GM18511 (cell line): ENCODE measurements at regions not wholly inside any gene's neighbourhood (a gene's known extent, or its start where the extent isn't known, plus 50 kb on each side); places are given as distances from the start of the nearest gene placed in this dataset.

Experiments used
- ATAC-seq: cut with Tn5 transposase; IDR thresholded peaks from one replicate; pipeline ENCODE4 v1.9.1; 2021; ENCODE audit warnings: mild to moderate bottlenecking, moderate library complexity; ENCODE audit not compliant: unreplicated experiment

DNA sequence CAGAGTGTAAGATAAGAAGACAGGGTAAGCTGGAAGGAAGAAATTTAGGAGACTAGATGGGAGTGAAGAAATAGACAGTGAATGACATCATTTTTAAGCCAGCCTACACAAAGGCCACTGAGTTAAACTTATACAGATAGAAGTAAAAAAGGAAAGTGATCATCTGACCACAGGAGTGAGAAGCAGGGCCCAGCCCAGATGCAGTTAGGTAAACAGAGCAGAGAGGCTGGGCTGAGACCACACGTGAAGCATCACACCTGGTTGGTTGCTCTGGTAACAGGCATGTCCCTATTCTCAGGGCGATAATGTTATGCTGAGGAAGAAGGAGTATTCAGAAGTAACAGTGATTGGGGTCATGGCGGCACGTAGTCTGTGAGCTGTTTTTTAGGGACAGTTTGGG is 1079.4 kb downstream of the AACS start:
- no peak for ATAC-seq

DNA sequence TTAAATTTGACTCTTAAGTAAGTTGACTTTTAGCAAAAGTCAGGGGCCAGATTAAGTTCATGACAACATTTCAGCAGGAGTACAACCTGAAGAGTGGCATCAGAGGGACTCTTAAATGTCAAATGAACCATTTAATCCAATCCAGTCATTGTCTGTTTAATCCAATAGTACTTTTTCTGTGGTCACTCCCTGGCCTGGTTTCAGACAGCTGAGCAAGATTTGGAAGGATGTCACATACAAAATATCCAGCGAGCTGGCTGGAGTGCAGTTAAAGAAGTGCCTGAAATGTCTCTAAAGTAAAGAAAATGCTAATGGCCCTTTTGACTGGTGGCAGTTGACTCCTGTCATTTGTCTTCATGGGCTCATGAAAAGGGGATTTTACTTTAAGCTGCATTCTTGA is 1082.1 kb downstream of the AACS start:
- no peak for ATAC-seq

DNA sequence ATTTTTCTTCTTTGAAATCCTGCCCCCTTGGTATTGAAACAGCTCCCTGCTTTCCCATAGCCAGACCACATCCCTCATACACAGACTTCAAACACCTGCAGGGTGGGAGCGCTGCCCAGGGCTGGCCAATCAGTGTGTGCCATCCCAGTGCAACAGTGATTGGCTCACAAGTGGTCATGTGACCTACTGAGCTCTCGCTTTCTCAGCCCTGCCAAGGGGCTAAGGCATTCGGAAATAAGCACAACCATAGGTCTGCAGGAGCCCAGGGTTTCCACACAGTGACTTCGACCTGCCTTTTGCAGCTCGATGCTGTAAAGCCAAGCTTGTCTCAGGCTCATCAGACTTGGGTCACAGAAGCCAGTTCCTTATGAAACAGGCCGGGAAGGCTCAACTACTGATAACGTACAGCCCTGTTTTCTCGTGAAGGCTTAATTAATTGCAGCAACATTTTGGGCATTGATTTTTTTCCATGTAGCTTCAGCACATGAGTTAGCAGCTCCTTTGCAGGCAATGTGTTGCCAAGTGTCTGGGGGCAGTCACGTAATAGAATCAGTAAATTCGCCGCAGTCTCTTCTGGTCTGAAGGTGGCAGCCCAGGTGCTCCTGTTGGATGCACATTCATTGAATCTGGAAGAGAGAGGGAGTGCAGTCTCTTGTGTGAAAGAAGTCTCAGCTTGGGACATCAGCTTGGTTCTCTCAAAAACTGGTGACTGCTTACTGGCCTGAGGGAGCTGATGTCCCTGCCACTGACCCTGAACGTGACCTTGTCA is 1091.8 kb downstream of the AACS start:
- ATAC-seq = no peak

GRCh38 chr12:126157575-126157966 is 1092.3 kb downstream of the AACS start:
- no peak for ATAC-seq

GRCh38 chr12:126159139-126159538 is 1093.9 kb downstream of the AACS start:
- ATAC-seq = no peak

- ATAC-seq = no peak
Measured at GRCh38 chr12:126160912-126161311, 1095.7 kb downstream of the AACS start.

- no peak for ATAC-seq
Measured at GRCh38 chr12:126163984-126164383, 1098.7 kb downstream of the AACS start.

DNA sequence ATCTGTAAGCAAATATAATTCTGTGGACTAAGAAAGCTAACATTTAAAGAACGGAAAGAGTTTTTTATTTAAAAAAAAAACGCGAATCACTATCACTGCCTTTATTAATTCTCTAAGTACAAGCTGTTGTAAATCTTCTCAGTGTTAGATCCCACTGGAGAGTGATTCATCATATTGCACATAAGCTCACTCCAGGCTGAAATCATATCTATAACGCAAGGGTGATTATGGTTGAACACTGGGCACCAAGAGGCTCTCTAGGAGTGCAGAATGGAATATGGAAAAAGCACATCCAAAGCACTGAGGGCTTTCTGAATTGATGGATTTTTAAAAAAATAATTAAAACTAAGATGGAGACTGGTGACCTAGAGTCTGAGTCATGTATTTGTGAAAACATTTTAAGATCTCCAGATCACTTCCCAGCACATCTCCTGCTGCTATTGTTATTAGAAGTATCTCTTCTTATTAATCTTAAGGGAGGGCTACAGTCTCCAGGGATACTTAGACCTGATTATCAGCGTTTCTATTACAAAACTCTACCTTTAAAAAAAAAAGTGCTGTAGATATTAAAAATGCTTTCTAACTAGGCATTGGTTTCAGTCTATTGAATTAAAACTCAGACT is 1106.8 kb downstream of the AACS start:
- no peak for ATAC-seq

- no peak for ATAC-seq
Measured at GRCh38 chr12:126182619-126183236, 1117.5 kb downstream of the AACS start.

- ATAC-seq = no peak
Measured at GRCh38 chr12:126185025-126185424, 1119.8 kb downstream of the AACS start.

- ATAC-seq = no peak
Measured at GRCh38 chr12:126189856-126190255, 1124.6 kb downstream of the AACS start.

DNA sequence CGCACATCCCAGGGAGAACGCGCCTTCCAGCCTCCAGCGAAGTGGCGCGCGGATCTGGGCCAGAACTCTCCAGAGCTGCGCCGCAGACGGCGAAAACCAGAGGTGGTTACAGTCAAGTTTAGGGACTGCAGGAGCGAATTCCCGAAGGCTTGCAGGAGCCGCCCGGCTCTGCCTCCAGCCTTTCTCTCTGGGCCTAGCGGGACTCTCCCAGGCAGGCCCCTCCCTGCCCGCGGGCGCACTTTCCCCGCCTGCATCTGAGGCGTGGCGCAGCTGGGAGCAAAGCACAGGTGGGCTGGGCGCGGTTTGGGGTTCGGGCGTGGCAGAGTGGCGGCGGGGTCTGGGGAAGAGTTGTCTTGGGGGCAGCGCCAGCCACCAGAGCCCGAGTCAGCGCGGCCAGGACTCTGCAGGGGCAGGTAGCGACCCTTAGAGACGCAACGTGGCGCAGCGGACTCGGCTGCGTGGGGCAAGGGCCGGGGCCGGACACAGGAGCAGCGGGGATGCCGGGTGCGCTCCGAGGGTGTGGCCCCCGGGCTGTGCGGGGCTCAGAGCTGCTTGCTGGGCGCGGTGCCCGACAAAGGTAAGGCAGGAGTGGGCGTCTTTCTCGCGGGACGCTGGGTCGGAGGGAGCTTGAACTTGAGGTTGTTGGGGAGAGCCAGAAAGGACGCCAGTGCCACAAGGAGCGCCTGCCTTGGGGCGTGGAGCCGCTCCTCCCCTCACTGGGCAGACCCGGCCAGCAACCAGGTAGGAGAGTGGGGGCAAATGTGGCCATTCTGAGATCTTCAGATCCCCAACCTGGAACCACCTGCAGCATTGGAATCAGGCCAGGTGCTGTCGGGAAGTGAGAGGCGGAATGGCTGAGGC is 1126.0 kb downstream of the AACS start:
- ATAC-seq = no peak

- ATAC-seq = no peak
Measured at GRCh38 chr12:126191949-126192348, 1126.7 kb downstream of the AACS start.

DNA sequence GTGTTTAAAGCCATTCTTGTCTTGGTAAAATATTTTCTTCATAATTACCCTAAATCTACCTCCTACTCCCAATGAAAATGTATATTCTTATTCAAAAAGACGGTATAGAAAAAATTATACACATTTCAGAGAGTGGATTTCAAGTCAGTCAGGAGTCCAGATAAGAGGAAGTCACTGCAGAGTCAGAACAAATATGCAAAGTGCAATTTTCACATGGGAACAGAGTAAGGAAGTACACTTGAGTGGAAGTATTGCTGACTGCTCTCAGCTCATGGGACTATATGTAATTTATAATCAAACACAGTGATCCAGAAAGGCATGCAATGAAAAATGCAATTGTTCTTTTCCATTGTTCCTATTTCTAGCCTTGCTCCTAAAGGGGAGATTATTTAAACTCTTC is 1128.0 kb downstream of the AACS start:
- ATAC-seq = no peak

DNA sequence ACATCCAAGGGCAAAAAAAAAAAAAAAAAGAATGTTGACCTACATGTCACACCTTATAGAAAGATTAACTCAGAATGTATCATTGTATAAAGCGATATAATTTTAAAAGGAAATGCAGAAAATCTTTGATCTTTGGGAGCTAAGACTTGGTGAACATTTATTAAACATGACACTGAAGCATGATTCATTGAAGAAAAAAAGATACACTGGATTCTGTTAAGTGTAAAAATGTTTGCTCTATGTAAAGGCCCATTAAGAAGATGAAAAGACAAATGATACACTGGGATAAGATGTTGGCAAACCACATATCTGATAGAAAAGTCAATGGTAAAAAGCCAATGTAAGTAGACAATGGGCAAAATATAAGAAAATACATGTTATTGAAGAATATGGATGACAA is 1131.0 kb downstream of the AACS start:
- ATAC-seq = no peak

- ATAC-seq = no peak
Measured at GRCh38 chr12:126198516-126198915, 1133.3 kb downstream of the AACS start.

- ATAC-seq = no peak
Measured at GRCh38 chr12:126198966-126199692, 1133.9 kb downstream of the AACS start.

DNA sequence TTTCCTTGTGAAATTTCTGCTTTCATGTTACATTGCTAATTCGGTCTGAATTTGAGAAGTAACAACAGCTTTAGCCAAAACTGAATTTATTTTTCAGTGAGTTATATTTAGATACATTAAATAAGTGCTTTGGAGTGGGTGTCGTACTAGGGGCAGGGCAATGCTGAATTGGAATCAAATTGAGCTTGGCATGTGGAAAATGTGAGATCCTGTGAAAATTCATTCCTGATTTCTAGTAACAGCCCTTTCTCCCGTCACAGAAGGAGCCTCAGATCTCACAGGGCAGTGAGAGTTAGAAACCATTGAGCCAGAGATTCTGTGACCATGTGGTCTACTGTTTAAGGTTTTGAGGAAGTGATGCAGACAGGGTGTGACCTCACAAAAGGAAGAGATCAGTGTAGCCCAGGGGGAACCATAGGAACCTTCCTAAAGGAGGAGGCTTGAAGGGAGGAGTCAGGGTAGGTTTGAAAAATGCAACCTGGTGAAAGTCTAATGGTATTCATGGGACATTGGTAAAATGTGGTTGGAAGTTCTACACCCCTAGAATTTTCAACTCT is 1136.8 kb downstream of the AACS start:
- no peak for ATAC-seq

DNA sequence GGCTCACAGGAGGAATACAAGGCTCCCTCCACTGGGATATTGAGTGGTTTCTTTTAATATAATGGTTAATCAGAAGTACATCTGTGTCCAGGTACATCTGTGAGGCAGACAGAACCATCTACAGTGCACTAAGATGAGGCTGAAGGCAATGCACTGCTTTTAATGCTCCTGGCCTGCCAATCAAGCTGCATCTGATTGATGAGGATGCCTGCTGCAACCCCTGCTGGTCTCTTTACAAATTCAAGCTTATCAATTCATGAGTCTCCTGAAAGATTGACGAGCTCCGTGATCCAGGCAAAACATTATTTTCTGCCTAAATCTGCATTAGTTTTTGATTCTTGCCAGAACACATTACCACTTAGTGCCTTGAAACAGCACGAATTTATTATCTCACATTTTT is 1139.1 kb downstream of the AACS start:
- no peak for ATAC-seq

DNA sequence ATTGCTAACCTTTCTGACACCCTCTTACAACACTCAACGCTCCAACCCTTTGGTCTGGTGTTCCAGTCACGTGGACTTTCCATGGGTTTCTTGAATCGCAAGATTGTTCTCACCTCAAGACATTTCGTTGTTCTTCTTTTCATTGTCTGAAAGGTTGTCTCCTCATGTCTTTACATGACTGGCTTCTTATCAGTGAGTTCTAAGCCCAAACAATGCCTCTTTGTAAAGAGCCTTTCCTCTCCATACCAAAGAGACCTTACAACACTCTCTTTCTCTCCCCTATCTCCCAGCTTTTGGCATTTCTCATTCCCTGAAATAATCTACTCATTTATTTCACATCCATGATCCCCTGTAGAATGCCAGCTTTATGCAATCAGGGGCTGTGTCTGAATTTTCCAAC is 1144.8 kb downstream of the AACS start:
- no peak for ATAC-seq
